ENCODE measurements at regions not wholly inside any gene's neighbourhood (a gene's known extent, or its start where the extent isn't known, plus 50 kb on each side); places are given as distances from the start of the nearest gene placed in this dataset.

DNA sequence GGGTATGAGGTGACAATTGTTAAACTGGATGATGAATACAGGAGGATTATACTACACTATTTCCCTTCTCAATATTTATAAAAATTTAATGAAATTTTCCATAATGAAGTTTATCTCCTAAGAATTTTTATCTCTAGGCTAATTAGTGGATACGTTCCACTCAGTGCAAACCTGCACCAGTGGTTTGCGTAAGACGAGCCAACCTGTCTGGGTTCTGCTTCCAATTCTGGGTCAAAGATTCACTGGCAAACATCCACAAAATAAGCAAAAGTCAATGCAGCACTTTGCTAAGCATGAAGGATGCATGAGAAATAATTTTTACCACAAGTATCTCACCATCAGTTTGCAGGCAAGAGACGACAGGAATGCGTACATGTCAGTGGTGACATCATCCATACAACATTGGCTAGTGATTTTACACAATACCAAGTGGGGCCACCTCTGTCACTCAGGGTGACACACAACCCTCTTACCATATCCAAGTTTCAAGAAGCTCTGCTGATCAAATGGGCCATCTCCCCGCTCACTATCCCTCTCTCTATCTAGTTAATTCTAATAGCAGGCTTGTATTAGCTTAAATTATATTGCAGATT is 51.7 kb downstream of the FAM50B start:
- Histone ChIP-seq H3K9me3 (no peaks in the 10 kb centered on the region), H3K27me3 (peaks cover 0 to 51% (median 0%) of the 10 kb centered on the region in 4 donors), H3K36me3 (no peaks in the 10 kb centered on the region), H3K27ac (no peak overlapping the region), H3K4me3 (no peak overlapping the region), H3K4me1 (no peaks in the 10 kb centered on the region)
- WGBS, 2 donors: 87 to 89% methylated on average over 4 to 5 of the region's 6 CpGs
- intact Hi-C loops (cut with DNase I): no loop called here
- TF ChIP-seq, protein P1, sequence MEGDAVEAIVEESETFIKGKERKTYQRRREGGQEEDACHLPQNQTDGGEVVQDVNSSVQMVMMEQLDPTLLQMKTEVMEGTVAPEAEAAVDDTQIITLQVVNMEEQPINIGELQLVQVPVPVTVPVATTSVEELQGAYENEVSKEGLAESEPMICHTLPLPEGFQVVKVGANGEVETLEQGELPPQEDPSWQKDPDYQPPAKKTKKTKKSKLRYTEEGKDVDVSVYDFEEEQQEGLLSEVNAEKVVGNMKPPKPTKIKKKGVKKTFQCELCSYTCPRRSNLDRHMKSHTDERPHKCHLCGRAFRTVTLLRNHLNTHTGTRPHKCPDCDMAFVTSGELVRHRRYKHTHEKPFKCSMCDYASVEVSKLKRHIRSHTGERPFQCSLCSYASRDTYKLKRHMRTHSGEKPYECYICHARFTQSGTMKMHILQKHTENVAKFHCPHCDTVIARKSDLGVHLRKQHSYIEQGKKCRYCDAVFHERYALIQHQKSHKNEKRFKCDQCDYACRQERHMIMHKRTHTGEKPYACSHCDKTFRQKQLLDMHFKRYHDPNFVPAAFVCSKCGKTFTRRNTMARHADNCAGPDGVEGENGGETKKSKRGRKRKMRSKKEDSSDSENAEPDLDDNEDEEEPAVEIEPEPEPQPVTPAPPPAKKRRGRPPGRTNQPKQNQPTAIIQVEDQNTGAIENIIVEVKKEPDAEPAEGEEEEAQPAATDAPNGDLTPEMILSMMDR (IDR thresholded peaks at IDR 0.05): no peak
- no peak for TF ChIP-seq POLR2A (IDR thresholded peaks at IDR 0.05)
- no peak for DNase-seq

DNA sequence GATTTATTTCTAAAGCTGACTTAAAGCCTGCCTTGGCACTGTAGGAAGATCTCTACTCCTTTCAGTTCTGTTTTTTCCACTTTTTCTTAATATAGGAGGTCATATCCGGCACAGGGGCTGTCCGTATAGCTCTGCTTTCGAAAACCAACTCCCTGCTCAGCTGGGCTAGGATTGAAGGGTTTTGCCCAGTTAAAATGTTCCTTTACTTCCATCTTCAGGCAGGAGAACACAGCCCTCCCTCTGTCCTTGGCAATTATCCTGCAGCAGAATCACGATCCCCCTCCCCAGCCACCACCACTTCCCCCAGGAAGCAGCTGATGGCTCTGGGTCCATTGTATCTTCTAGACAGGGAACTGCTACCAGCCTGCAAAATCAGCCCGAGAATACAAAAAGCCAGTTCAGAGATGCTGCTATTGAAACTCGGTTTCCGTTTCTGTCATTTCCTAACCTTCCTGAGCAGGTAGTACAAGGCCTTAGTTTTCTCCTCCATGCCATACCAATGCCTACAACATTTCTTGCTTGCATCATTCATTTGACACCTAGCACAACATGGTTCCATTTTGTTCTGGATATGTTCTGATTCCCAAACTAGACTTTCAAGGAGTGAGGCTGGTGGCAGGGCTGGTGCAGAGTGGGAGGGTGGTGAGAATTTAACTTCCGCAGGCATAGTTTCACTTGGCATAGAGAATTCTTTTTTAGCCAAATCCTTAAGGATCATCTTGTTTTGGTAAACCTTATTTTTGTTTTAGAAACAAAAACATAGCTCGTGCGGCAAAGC is 53.9 kb downstream of the FAM50B start:
- Histone ChIP-seq H3K36me3 (no peaks in the 10 kb centered on the region), H3K27me3 (peaks cover 0 to 59% (median 0%) of the 10 kb centered on the region in 4 donors), H3K4me1 (no peaks in the 10 kb centered on the region), H3K27ac (no peak overlapping the region), H3K4me3 (no peak overlapping the region), H3K9me3 (no peaks in the 10 kb centered on the region)
- WGBS, 2 donors: 75 to 84% methylated on average over 10 of the region's 10 CpGs
- TF ChIP-seq, protein P1 (IDR thresholded peaks at IDR 0.05): no peak
- no peak for TF ChIP-seq POLR2A (IDR thresholded peaks at IDR 0.05)
- intact Hi-C loops (cut with DNase I): no loop called here
- no peak for DNase-seq

DNA sequence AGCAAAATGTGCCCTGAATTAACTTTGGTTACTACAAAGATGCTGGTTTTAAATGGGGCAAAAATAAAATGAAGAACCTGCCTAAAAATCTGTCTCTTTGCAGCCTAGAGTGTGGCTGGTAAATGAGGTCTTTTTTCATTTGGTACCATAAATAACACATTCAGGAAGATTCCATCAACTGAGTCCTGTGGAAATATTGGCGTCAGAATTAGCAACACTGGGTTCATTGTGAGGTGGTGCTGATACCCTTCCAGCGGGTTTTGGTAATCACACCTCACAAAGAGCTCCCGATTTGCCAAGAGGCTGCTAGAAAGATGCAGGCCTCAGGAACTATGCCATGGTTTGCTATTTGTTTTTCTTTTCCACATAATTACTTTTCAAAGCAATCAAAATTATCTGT is 55.3 kb downstream of the FAM50B start:
- WGBS, 2 donors: 71 to 80% methylated on average over 3 of the region's 3 CpGs
- Histone ChIP-seq H3K4me3 (no peak overlapping the region), H3K27me3 (peaks cover 0 to 63% (median 0%) of the 10 kb centered on the region in 4 donors), H3K4me1 (no peaks in the 10 kb centered on the region), H3K9me3 (no peaks in the 10 kb centered on the region), H3K27ac (no peak overlapping the region), H3K36me3 (no peaks in the 10 kb centered on the region)
- intact Hi-C loops (cut with DNase I): no loop called here
- no peak for DNase-seq
- TF ChIP-seq, protein P1 (IDR thresholded peaks at IDR 0.05): no peak
- TF ChIP-seq POLR2A (IDR thresholded peaks at IDR 0.05): no peak

DNA sequence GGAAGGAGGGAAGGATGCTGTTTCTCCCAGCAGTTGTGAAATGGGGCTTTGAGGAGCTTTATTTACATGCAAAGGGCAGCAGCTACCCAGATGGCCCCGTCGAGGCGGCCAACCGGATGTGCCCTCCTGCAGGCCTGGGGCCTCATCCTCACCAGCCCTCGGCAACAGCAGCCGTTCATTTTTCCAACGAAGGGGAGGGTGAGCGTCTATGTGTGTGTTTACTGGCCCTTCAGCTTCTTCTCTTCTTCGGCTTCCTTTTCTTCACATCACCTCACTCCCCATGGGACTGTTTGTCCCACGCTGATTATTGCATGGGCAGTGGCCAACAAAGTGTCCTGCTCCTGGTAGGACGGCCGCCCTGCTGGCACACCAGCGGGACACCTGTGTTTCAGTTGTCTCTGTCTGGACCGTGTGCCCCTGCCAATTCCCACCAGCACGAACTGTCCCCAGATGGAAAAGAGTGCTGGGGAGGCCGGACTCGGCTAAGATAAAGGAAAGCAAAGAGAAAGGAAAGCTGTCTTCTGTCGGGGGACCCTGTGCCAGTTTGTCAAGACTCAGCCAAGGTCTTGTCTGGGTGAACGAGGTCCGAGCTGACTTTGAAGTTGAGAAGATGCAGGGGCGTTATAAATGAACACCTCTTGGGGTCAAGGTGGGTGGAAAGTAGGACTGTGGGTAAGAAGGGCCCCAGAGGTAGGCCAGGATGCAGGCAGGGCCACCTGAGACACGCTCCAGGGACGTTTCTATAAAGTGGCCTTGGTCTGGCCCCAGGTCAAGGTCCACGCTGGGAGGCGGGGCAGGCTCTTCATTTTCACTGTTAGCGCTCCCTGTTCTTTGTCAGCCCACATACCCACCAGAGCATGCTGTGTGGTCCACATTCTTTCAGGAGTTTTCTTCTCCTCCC is 57.0 kb downstream of the FAM50B start:
- no peak for DNase-seq
- TF ChIP-seq, protein P1 (IDR thresholded peaks at IDR 0.05): no peak
- TF ChIP-seq POLR2A (IDR thresholded peaks at IDR 0.05): no peak

DNA sequence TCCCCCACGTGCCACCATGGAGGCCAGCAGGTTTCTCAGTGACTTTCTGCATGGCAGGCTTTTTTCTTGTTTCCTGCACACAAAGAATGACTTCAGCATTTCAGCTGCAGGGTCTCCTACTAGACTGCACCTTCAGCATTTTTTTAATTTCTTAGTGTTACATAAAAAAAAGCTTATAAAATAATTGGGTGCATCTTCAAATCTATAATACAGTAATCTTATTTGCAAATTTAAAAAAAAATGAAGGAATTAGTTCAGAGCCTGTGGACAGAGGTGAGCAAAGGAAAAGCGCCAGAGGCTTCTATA is 57.6 kb downstream of the FAM50B start:
- Histone ChIP-seq H3K4me1 (peaks cover 4 to 8% (median 6%) of the 10 kb centered on the region in 3 donors), H3K36me3 (no peaks in the 10 kb centered on the region), H3K4me3 (no peak overlapping the region), H3K27ac (no peak overlapping the region), H3K27me3 (peaks cover 0 to 73% (median 0%) of the 10 kb centered on the region in 4 donors), H3K9me3 (no peaks in the 10 kb centered on the region)
- TF ChIP-seq, protein P1 (IDR thresholded peaks at IDR 0.05): no peak
- TF ChIP-seq POLR2A (IDR thresholded peaks at IDR 0.05): no peak
- DNase-seq: no peak
- WGBS, 2 donors: 74 to 78% methylated on average over 2 of the region's 2 CpGs
- intact Hi-C loops (cut with DNase I): no loop called here

More for the DNA sequence above, 57.0 kb downstream of the FAM50B start:
- WGBS, 2 donors: 78% methylated on average over 21 to 25 of the region's 26 CpGs
- intact Hi-C loops (cut with DNase I): no loop called here
- Histone ChIP-seq H3K4me3 (no peak overlapping the region), H3K9me3 (no peaks in the 10 kb centered on the region), H3K27me3 (peaks cover 0 to 73% (median 0%) of the 10 kb centered on the region in 4 donors), H3K27ac (no peak overlapping the region), H3K36me3 (no peaks in the 10 kb centered on the region), H3K4me1 (peaks cover 0 to 2% (median under 1%) of the 10 kb centered on the region in 3 donors)
